AG09319 (cell line): ENCODE measurements at regions not wholly inside any gene's neighbourhood (a gene's known extent, or its start where the extent isn't known, plus 50 kb on each side); places are given as distances from the start of the nearest gene placed in this dataset.

Source experiments
- DNase-seq: peaks from one replicate; pipeline ENCODE4 v3.0.0-alpha.2; 2010; ENCODE audit warnings: low read depth; ENCODE audit errors: extremely low read depth
- TF ChIP-seq, protein P1 (sequence below): IDR thresholded peaks from 2 replicates; pipeline ENCODE4 v1.5.1; 2011; ENCODE audit warnings: low read depth, mild to moderate bottlenecking, inconsistent platforms, low read length, moderate library complexity

DNA sequence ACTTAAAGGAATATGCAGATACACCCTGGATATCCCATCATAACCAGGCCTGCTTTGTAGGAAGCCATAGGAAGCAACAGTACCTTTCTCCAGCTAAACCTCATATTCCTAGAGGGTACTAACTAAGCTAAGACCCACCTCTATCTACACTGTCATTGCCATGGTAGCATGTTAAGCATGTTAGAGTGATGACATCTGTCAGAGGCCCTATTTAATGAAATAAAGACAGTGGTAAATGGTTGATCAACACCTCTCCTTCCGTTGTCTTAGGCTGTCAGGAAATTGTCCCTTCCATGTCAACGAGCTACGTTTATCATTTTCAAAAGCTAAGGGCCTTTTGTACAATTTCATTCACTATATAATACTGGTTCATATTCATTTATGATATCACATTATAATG lies 251.1 kb upstream of the PSMD7 start:
- TF ChIP-seq, protein P1, sequence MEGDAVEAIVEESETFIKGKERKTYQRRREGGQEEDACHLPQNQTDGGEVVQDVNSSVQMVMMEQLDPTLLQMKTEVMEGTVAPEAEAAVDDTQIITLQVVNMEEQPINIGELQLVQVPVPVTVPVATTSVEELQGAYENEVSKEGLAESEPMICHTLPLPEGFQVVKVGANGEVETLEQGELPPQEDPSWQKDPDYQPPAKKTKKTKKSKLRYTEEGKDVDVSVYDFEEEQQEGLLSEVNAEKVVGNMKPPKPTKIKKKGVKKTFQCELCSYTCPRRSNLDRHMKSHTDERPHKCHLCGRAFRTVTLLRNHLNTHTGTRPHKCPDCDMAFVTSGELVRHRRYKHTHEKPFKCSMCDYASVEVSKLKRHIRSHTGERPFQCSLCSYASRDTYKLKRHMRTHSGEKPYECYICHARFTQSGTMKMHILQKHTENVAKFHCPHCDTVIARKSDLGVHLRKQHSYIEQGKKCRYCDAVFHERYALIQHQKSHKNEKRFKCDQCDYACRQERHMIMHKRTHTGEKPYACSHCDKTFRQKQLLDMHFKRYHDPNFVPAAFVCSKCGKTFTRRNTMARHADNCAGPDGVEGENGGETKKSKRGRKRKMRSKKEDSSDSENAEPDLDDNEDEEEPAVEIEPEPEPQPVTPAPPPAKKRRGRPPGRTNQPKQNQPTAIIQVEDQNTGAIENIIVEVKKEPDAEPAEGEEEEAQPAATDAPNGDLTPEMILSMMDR, result no peak

DNA sequence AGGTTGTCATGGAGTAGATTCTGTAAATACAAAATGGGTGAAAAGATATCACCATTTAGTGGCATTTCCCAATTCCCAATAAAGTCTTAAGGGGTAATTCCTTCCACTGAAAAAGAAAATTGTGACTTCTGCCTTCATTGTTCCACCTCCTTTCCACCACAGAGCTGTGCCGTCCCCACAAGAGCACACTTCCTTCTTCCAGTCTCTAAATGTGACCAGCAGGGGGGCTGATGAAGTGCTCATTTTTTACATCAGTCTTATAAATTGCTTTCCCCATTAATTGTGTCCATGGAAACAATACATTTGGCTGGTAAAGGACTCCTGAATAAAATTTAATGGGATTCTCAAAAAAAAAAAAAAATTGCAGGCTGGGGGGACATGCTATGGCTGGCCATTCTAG lies 260.8 kb upstream of the PSMD7 start:
- TF ChIP-seq, protein P1, result peak; percentile 35
- DNase-seq, result no peak

More for the DNA sequence above, 251.1 kb upstream of the PSMD7 start:
- no peak for DNase-seq

GRCh38 chr16:74034862-74035261 lies 261.8 kb upstream of the PSMD7 start:
- DNase-seq, result peak; percentile 2
- TF ChIP-seq, protein P1, result peak; percentile 55

DNA sequence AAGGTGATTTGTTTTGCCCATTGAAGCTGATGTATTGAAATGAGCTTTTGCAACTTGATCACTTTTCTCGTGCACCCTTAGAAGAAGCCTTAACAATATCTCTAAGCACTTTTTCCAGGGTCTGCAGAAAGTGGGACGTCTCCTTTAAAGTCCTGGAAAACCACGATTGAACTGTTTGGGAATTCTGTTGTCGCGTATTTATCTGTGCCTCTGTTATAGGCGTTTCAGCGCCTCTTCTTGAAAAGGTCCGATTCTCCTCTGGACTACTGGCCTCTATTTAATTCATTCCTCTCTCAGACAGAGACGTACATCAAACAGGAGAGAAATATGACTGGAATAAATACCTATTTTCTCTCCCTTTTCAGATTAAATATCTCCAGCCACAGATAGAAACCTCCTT lies 262.4 kb upstream of the PSMD7 start:
- DNase-seq, result no peak
- TF ChIP-seq, protein P1, result no peak

GRCh38 chr16:74033441-74033995 lies 263.1 kb upstream of the PSMD7 start:
- TF ChIP-seq, protein P1, result no peak
- no peak for DNase-seq

DNA sequence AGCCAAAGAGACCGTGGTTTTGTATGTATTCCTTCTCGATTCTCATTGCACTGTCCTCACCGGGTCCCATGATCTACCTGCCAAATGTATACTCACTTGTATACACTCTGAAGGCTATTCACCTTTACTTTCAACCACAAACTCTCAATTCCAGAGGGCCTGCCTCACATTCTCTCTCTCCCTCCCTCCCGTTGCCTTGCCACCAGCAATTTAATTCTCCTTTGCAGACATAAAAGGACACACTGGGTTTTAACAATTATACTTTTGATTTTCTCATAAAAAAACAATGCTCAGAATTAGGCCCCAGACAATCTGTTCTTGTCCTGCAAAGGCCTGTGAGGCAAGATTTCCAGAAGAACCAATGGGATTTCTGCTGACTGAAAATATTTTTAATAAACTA lies 265.1 kb upstream of the PSMD7 start:
- no peak for DNase-seq
- TF ChIP-seq, protein P1, result no peak

GRCh38 chr16:74030000-74030706 lies 266.5 kb upstream of the PSMD7 start:
- DNase-seq, result no peak
- TF ChIP-seq, protein P1, result no peak
